Activated CD8-positive, alpha-beta memory T cell treated with anti-CD3 and anti-CD28 coated beads, Interleukin-2, amount 10 ng/mL, durations not matched to agents 7 days and 5 days (primary cell): ENCODE measurements at regions not wholly inside any gene's neighbourhood (a gene's known extent, or its start where the extent isn't known, plus 50 kb on each side); places are given as distances from the start of the nearest gene placed in this dataset.
"Not testable (repeated sequence)": the region's sequence is repeated elsewhere in the genome, so short reads cannot be mapped to it uniquely, and the experiment has no call there.

Experiments
- ATAC-seq: fragments of 150-1000 bp; cut with Tn5 transposase; one replicate; pipeline ENCODE4 v1.10.0; 2021; ENCODE audit warnings: moderate library complexity
- CTCF ChIA-PET: fragments of 350-600 bp; sonication (Branson Sonifier 250); formaldehyde crosslinking; loops from one replicate; lab custom pipeline; 2021; ENCODE audit warnings: antibody characterized with exemption; lab: Charles Lee
- DNase-seq: peaks from one replicate; pipeline ENCODE4 v3.0.0-alpha.2; 2020
- H3K27ac Mint-ChIP-seq: one replicate; pipeline ENCODE4 v1.8.0; 2021; ENCODE audit warnings: mild to moderate bottlenecking, mixed read lengths
- H3K27me3 Mint-ChIP-seq: one replicate; pipeline ENCODE4 v1.8.0; 2021; ENCODE audit warnings: mixed read lengths
- H3K36me3 Mint-ChIP-seq: one replicate; pipeline ENCODE4 v1.8.0; 2021; ENCODE audit warnings: mild to moderate bottlenecking, mixed read lengths
- H3K4me1 Mint-ChIP-seq: one replicate; pipeline ENCODE4 v1.8.0; 2021; ENCODE audit warnings: mixed read lengths
- H3K4me3 Mint-ChIP-seq: one replicate; pipeline ENCODE4 v1.8.0; 2021; ENCODE audit warnings: mild to moderate bottlenecking, moderate library complexity, mixed read lengths
- H3K9me3 Mint-ChIP-seq: one replicate; pipeline ENCODE4 v1.8.0; 2022; ENCODE audit warnings: low read depth, mixed read lengths

GRCh38 chr5:88060194-88060593, 208.5 kb downstream of the TMEM161B start:
- no peaks in the 10 kb centered on the region for H3K4me1 Mint-ChIP-seq

DNA sequence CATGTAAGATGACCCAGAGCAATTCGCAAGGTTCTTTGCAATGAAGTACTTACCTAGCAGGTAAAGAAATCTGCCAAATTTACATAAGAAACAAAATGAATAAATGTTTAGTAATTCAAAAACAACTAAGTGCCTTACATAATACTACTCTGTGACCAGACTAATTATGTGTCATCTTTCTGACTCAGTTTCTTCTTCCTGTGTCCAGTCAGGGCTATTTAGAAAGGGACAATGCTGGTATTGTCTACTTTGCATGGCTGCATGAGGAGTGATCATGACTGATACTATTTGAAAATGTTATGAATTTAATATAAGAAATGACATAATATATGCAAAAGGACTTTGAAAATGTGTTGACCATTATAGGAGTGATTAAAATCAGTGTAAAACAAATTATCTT, 210.0 kb downstream of the TMEM161B start:
- Mint-ChIP-seq H3K36me3 (no peaks in the 10 kb centered on the region), H3K27me3 (no peaks in the 10 kb centered on the region), H3K4me3 (no peak overlapping the region), H3K9me3 (no peaks in the 10 kb centered on the region), H3K4me1 (no peaks in the 10 kb centered on the region), H3K27ac (no peak overlapping the region)
- ATAC-seq (no peak), DNase-seq (no peak)
- CTCF ChIA-PET, result no interaction called here

More at GRCh38 chr5:88060194-88060593, 208.5 kb downstream of the TMEM161B start:
- Mint-ChIP-seq H3K27me3 (no peaks in the 10 kb centered on the region), H3K9me3 (no peaks in the 10 kb centered on the region), H3K27ac (no peak overlapping the region), H3K36me3 (no peaks in the 10 kb centered on the region), H3K4me3 (no peak overlapping the region)
- CTCF ChIA-PET, result no interaction called here
- ATAC-seq (no peak), DNase-seq (no peak)

GRCh38 chr5:88052468-88052867, 216.2 kb downstream of the TMEM161B start:
- ATAC-seq, H3K27me3 Mint-ChIP-seq, H3K4me1 Mint-ChIP-seq, CTCF ChIA-PET, H3K9me3 Mint-ChIP-seq, H3K4me3 Mint-ChIP-seq, DNase-seq, H3K36me3 Mint-ChIP-seq, H3K27ac Mint-ChIP-seq: not testable (repeated sequence)

- ATAC-seq, result no peak
- Mint-ChIP-seq H3K4me3 (no peak overlapping the region), H3K27ac (no peak overlapping the region), H3K9me3 (peaks cover 2% of the 10 kb centered on the region), H3K27me3 (peaks cover 2% of the 10 kb centered on the region), H3K36me3 (no peaks in the 10 kb centered on the region), H3K4me1 (no peaks in the 10 kb centered on the region)
- no peak for DNase-seq
- CTCF ChIA-PET, result no interaction called here
These were observed 217.5 kb downstream of the TMEM161B start for GRCh38 chr5:88051148-88051547.

DNA sequence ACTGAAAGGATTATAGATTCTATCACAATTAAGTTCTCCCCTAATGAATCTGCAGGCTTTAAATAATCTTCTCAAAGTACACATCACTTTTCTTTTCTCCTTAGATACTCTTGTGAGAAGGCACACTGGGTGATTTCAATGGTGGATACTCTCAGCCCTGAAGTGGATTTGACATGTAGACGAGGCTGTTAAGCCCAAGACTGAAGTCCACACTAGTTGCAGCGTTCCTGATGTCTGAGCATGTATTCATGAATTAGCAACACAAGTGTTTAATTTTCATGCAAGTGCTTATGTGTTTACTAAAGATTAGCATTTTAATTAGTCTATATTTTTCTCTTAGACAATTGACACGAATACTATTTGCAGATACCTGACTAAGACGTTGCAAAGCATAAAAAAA, 218.9 kb downstream of the TMEM161B start:
- Mint-ChIP-seq H3K27me3 (peaks cover 2% of the 10 kb centered on the region), H3K36me3 (no peaks in the 10 kb centered on the region), H3K4me3 (no peak overlapping the region), H3K4me1 (no peaks in the 10 kb centered on the region), H3K9me3 (peaks cover 2% of the 10 kb centered on the region), H3K27ac (no peak overlapping the region)
- no peak for ATAC-seq
- no peak for DNase-seq
- CTCF ChIA-PET, result no interaction called here

GRCh38 chr5:88049156-88049555, 219.5 kb downstream of the TMEM161B start:
- no peak for DNase-seq
- Mint-ChIP-seq H3K27me3 (peaks cover 2% of the 10 kb centered on the region), H3K9me3 (peaks cover 2% of the 10 kb centered on the region), H3K27ac (no peak overlapping the region), H3K4me3 (no peak overlapping the region), H3K36me3 (no peaks in the 10 kb centered on the region), H3K4me1 (no peaks in the 10 kb centered on the region)
- no peak for ATAC-seq
- CTCF ChIA-PET, result no interaction called here

GRCh38 chr5:88045931-88046461, 222.6 kb downstream of the TMEM161B start:
- Mint-ChIP-seq H3K27ac (no peak overlapping the region), H3K27me3 (peaks cover 2% of the 10 kb centered on the region), H3K9me3 (no peaks in the 10 kb centered on the region), H3K4me1 (no peaks in the 10 kb centered on the region), H3K36me3 (no peaks in the 10 kb centered on the region), H3K4me3 (no peak overlapping the region)
- ATAC-seq (no peak), DNase-seq (no peak)
- CTCF ChIA-PET, result no interaction called here

- H3K9me3 Mint-ChIP-seq, result no peaks in the 10 kb centered on the region
- H3K4me3 Mint-ChIP-seq, result no peak overlapping the region
- H3K27me3 Mint-ChIP-seq, result peaks cover 2% of the 10 kb centered on the region
- H3K4me1 Mint-ChIP-seq, result no peaks in the 10 kb centered on the region
- CTCF ChIA-PET, result no interaction called here
- H3K36me3 Mint-ChIP-seq, result no peaks in the 10 kb centered on the region
- DNase-seq (no peak), ATAC-seq (no peak)
- H3K27ac Mint-ChIP-seq, result no peak overlapping the region
These were observed 223.5 kb downstream of the TMEM161B start for GRCh38 chr5:88045165-88045564.

- CTCF ChIA-PET, result no interaction called here
- no peaks in the 10 kb centered on the region for H3K27me3 Mint-ChIP-seq
- H3K4me3 Mint-ChIP-seq, result no peak overlapping the region
- H3K36me3 Mint-ChIP-seq, result no peaks in the 10 kb centered on the region
- H3K4me1 Mint-ChIP-seq, result no peaks in the 10 kb centered on the region
- ATAC-seq (no peak), DNase-seq (no peak)
- no peak overlapping the region for H3K27ac Mint-ChIP-seq
- H3K9me3 Mint-ChIP-seq, result no peaks in the 10 kb centered on the region
These were observed 234.1 kb downstream of the TMEM161B start for GRCh38 chr5:88034520-88034919.

GRCh38 chr5:88033191-88033590, 235.5 kb downstream of the TMEM161B start:
- H3K4me1 Mint-ChIP-seq, result no peaks in the 10 kb centered on the region
- no peaks in the 10 kb centered on the region for H3K27me3 Mint-ChIP-seq
- no peak overlapping the region for H3K4me3 Mint-ChIP-seq
- H3K9me3 Mint-ChIP-seq, result no peaks in the 10 kb centered on the region
- H3K36me3 Mint-ChIP-seq, result no peaks in the 10 kb centered on the region
- no peak for DNase-seq
- CTCF ChIA-PET, result no interaction called here
- H3K27ac Mint-ChIP-seq, result no peak overlapping the region
- no peak for ATAC-seq

GRCh38 chr5:88029011-88029410, 239.6 kb downstream of the TMEM161B start:
- H3K36me3 Mint-ChIP-seq, result no peaks in the 10 kb centered on the region
- no peaks in the 10 kb centered on the region for H3K9me3 Mint-ChIP-seq
- H3K27me3 Mint-ChIP-seq, result no peaks in the 10 kb centered on the region
- no peak overlapping the region for H3K27ac Mint-ChIP-seq
- DNase-seq, result no peak
- no peaks in the 10 kb centered on the region for H3K4me1 Mint-ChIP-seq
- no peak overlapping the region for H3K4me3 Mint-ChIP-seq
- CTCF ChIA-PET, result no interaction called here
- ATAC-seq, result no peak

DNA sequence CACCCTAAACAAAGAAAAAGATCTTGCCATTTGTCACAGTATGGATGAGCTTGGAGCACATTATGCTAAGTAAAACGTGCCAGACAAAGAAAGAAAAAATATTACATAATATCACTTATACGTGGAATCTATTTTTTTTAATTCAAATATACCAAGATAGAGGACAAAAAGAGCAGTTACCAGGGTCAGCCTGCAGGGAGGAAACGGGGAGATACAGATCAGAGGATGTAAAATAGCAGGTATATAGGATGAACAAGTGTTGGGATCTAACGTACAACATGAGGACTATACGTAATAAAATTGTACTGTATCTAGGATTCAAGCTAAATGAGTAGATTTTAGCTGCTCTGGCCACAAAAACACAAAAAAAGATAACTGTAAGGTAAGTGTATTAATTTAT, 247.5 kb downstream of the TMEM161B start:
- Mint-ChIP-seq H3K27me3 (no peaks in the 10 kb centered on the region), H3K27ac (no peak overlapping the region), H3K4me3 (no peak overlapping the region), H3K36me3 (no peaks in the 10 kb centered on the region), H3K4me1 (no peaks in the 10 kb centered on the region), H3K9me3 (no peaks in the 10 kb centered on the region)
- no peak for DNase-seq
- CTCF ChIA-PET, result no interaction called here
- ATAC-seq, result no peak

DNA sequence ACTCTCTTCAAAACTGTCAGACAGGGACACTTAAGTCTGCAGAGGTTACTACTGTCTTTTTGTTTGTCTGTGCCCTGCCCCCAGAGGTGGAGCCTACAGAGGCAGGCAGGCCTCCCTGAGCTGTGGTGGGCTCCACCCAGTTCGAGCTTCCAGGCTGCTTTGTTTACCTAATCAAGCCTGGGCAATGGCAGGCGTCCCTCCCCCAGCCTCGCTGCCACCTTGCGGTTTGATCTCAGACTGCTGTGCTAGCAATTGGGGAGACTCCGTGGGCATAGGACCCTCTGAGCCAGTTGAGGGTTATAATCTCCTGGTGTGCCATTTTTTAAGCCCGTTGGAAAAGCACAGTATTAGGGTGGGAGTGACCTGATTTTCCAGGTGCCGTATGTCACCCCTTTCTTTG, 253.7 kb downstream of the TMEM161B start:
- H3K4me3 Mint-ChIP-seq, DNase-seq, ATAC-seq, H3K9me3 Mint-ChIP-seq, H3K4me1 Mint-ChIP-seq, H3K36me3 Mint-ChIP-seq, CTCF ChIA-PET, H3K27ac Mint-ChIP-seq, H3K27me3 Mint-ChIP-seq: not testable (repeated sequence)

- no peaks in the 10 kb centered on the region for H3K27me3 Mint-ChIP-seq
- no peaks in the 10 kb centered on the region for H3K36me3 Mint-ChIP-seq
- ATAC-seq (no peak), DNase-seq (no peak)
- CTCF ChIA-PET, result no interaction called here
- H3K4me3 Mint-ChIP-seq, result no peak overlapping the region
- H3K27ac Mint-ChIP-seq, result no peak overlapping the region
- H3K4me1 Mint-ChIP-seq, result no peaks in the 10 kb centered on the region
- H3K9me3 Mint-ChIP-seq, result peaks cover 2% of the 10 kb centered on the region
These were observed 267.8 kb downstream of the TMEM161B start for GRCh38 chr5:88000877-88001276.

DNA sequence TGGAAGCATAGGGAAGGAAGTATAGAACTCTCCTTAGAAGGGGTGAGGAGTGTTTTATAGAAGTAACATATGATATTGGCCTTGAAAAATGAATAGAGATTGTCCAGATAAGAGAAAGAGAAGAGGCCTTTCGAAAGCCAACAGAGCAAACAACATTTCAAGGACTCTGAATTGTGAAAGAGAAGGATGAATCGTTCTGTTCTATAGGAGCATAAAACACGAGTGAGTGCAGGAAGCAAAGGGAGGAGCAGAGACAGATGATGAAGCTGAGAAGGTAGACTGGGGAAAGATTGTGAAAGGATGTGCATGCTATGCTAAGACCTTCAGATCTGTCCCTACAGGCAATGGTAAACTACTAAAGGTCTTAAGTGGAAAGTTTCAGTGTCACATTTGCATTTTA, 271.0 kb downstream of the TMEM161B start:
- no peak overlapping the region for H3K27ac Mint-ChIP-seq
- no peaks in the 10 kb centered on the region for H3K4me1 Mint-ChIP-seq
- no peak overlapping the region for H3K4me3 Mint-ChIP-seq
- CTCF ChIA-PET, result no interaction called here
- H3K9me3 Mint-ChIP-seq, result peaks cover 5% of the 10 kb centered on the region
- no peak for ATAC-seq
- no peaks in the 10 kb centered on the region for H3K36me3 Mint-ChIP-seq
- H3K27me3 Mint-ChIP-seq, result no peaks in the 10 kb centered on the region
- DNase-seq, result no peak
